Breast epithelium (tissue), 3 donors: ENCODE measurements at regions not wholly inside any gene's neighbourhood (a gene's known extent, or its start where the extent isn't known, plus 50 kb on each side); places are given as distances from the start of the nearest gene placed in this dataset.

Experiments
- POLR2AphosphoS5 ChIP-seq, 3 donors: sonication (generic); formaldehyde crosslinking; IDR thresholded peaks; one replicate each; pipeline ENCODE4 v1.6.1; 2017; ENCODE audit warnings: antibody characterized with exemption in 3 of 3
- TF ChIP-seq, protein P1 (sequence below), 3 donors: fragments of 450-650 bp; IDR thresholded peaks; one replicate each; pipeline ENCODE4 v1.5.1; 2016 to 2017; ENCODE audit warnings: antibody characterized with exemption in 3 of 3, mild to moderate bottlenecking in 3 of 3, moderate library complexity in 3 of 3

GRCh38 chr6:150516199-150516598, 83.5 kb upstream of the PLEKHG1 start:
- TF ChIP-seq, protein P1, sequence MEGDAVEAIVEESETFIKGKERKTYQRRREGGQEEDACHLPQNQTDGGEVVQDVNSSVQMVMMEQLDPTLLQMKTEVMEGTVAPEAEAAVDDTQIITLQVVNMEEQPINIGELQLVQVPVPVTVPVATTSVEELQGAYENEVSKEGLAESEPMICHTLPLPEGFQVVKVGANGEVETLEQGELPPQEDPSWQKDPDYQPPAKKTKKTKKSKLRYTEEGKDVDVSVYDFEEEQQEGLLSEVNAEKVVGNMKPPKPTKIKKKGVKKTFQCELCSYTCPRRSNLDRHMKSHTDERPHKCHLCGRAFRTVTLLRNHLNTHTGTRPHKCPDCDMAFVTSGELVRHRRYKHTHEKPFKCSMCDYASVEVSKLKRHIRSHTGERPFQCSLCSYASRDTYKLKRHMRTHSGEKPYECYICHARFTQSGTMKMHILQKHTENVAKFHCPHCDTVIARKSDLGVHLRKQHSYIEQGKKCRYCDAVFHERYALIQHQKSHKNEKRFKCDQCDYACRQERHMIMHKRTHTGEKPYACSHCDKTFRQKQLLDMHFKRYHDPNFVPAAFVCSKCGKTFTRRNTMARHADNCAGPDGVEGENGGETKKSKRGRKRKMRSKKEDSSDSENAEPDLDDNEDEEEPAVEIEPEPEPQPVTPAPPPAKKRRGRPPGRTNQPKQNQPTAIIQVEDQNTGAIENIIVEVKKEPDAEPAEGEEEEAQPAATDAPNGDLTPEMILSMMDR (IDR thresholded peaks at IDR 0.05), result no peak
- TF ChIP-seq POLR2AphosphoS5 (IDR thresholded peaks at IDR 0.05), result no peak
